ENCODE measurements at regions not wholly inside any gene's neighbourhood (a gene's known extent, or its start where the extent isn't known, plus 50 kb on each side); places are given as distances from the start of the nearest gene placed in this dataset.
A peak's percentile ranks its signal among the peaks of the same experiment; 100 is the strongest.
"Not testable (repeated sequence)": the region's sequence is repeated elsewhere in the genome, so short reads cannot be mapped to it uniquely, and the experiment has no call there.

DNA sequence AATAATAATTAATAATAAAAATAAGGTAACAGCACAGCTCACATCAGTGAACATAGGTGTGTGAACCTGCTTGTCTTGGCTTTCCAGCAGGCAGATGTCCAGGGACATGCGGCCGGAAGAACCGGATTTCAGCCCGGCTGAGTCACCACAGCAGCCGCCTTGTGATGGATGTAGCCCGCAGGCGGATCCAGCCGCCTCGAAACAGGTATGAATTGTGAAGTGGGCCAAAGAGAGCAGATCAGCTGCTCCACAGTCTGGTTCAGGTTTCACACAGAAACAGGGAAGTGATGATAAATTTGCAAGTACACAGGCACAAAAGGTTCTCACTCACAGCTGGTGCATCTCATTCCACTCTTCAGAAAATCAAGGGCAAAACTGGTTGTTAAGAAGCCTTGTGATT, 55.1 kb downstream of the ID4 start:
- Histone ChIP-seq H3K4me1 (ENCODE audit: low read depth) (no peaks in the 10 kb centered on the region), H3K9me3 (ENCODE audit: low read depth) (no peaks in the 10 kb centered on the region), H3K36me3 (no peaks in the 10 kb centered on the region), H3K27me3 (no peaks in the 10 kb centered on the region), H3K27ac (no peak overlapping the region), H3K4me3 (no peak overlapping the region)
- TF ChIP-seq, protein P1, sequence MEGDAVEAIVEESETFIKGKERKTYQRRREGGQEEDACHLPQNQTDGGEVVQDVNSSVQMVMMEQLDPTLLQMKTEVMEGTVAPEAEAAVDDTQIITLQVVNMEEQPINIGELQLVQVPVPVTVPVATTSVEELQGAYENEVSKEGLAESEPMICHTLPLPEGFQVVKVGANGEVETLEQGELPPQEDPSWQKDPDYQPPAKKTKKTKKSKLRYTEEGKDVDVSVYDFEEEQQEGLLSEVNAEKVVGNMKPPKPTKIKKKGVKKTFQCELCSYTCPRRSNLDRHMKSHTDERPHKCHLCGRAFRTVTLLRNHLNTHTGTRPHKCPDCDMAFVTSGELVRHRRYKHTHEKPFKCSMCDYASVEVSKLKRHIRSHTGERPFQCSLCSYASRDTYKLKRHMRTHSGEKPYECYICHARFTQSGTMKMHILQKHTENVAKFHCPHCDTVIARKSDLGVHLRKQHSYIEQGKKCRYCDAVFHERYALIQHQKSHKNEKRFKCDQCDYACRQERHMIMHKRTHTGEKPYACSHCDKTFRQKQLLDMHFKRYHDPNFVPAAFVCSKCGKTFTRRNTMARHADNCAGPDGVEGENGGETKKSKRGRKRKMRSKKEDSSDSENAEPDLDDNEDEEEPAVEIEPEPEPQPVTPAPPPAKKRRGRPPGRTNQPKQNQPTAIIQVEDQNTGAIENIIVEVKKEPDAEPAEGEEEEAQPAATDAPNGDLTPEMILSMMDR (IDR thresholded peaks at IDR 0.05; ENCODE audit: low read depth, low read length), result no peak
- no peak for DNase-seq (ENCODE audit: low read depth in 1 of 2, low spot score in 1 of 2)

DNA sequence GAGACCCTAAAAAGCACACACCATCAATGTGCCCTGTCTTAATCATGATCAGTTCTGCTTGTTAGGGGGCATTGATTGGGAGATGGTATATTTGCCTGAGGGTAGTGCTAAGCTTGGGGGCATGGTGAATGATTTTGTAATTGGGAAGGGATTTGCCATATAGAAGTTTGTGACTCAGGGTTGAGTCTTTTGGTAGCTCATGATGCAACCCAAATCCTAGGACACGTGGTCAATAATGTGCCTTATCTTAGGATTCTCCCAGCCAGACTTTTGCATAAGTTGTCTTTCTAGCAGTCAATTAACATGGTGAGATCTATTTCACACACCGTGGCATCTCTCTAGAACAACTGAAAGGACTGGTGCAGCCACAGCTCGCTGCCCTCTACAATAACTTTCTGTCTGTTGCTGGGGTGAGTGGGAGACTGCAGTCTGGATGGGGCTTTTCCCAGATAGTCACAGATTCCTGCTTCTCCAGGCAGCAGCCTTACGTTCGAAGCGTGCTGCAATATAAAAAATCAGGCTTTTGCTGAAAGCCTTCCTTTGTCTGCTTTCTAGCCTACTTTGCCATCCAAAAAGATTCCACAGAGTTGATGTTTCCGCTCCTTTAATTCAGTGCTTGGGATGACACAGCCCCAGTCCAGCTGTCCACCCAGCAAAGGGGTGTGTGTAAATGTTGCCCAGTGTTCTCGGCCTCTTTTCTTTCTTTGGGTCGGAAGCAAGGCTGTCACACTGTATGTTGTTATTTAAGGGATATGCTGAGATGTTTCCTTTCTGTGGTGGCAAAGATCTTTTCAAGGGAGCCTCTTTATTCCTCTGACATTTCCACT, 58.9 kb downstream of the ID4 start:
- Histone ChIP-seq H3K4me1 (ENCODE audit: low read depth) (no peaks in the 10 kb centered on the region), H3K27me3 (no peaks in the 10 kb centered on the region), H3K36me3 (no peaks in the 10 kb centered on the region), H3K9me3 (ENCODE audit: low read depth) (no peaks in the 10 kb centered on the region), H3K27ac (no peak overlapping the region), H3K4me3 (no peak overlapping the region)
- TF ChIP-seq, protein P1 (IDR thresholded peaks at IDR 0.05; ENCODE audit: low read depth, low read length), result no peak
- DNase-seq (ENCODE audit: low read depth in 1 of 2, low spot score in 1 of 2), result peak in 1 of 2 donors; percentile 17

DNA sequence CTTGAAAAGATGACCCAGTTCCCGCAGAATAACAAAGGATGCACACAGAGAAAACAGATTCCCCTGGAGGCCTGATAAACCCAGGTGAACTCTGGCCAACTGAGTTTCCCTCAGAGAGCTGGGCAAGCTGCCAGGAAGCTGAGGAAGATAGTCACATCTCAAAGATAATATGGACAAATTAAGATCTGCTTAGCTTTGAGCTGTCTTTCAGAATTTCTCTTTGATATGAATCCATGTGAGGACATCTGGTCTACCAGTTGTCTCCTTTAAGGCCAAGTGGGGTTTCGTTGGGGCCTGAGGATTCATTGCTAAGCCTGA, 59.5 kb downstream of the ID4 start:
- H3K36me3 ChIP-seq, result no peaks in the 10 kb centered on the region

DNA sequence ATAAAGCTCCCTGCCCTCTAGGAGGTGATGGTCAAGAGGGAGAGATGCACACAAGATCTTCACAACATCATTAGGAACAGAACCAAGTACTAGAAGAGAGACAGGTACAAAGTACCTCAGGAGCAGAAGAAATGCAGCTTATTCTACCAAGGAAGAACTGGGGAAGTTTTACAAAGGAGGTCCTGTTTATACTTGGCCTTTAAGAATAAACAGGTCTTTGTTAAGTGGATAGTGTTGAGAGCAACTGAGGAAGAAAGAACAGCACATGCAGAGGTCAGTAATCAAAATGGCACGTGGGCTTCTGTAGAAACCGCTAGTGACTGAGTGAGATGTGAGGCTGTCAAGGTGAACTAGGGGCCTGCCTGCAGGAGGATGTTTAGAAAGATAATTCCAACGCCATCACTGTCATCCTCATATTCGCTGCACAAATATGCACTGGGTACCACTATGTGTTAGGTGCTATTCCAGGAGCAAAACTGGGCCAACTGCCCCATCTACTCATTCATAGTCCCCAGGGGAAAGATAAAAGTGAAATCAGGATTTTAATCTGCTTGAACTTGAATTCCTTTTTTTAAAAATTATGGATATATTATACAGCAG, 61.1 kb downstream of the ID4 start:
- H3K9me3 ChIP-seq (ENCODE audit: low read depth), result no peaks in the 10 kb centered on the region
- no peak overlapping the region for H3K4me3 ChIP-seq
- TF ChIP-seq, protein P1 (IDR thresholded peaks at IDR 0.05; ENCODE audit: low read depth, low read length), result no peak
- H3K27me3 ChIP-seq, result no peaks in the 10 kb centered on the region
- H3K4me1 ChIP-seq (ENCODE audit: low read depth), result no peaks in the 10 kb centered on the region
- no peaks in the 10 kb centered on the region for H3K36me3 ChIP-seq
- no peak for DNase-seq (ENCODE audit: low read depth in 1 of 2, low spot score in 1 of 2)
- H3K27ac ChIP-seq, result no peak overlapping the region

More for the DNA sequence above, 59.5 kb downstream of the ID4 start:
- no peaks in the 10 kb centered on the region for H3K4me1 ChIP-seq (ENCODE audit: low read depth)
- no peaks in the 10 kb centered on the region for H3K27me3 ChIP-seq
- TF ChIP-seq, protein P1 (IDR thresholded peaks at IDR 0.05; ENCODE audit: low read depth, low read length), result no peak
- H3K4me3 ChIP-seq, result no peak overlapping the region
- no peaks in the 10 kb centered on the region for H3K9me3 ChIP-seq (ENCODE audit: low read depth)
- no peak overlapping the region for H3K27ac ChIP-seq
- DNase-seq (ENCODE audit: low read depth in 1 of 2, low spot score in 1 of 2), result no peak

DNA sequence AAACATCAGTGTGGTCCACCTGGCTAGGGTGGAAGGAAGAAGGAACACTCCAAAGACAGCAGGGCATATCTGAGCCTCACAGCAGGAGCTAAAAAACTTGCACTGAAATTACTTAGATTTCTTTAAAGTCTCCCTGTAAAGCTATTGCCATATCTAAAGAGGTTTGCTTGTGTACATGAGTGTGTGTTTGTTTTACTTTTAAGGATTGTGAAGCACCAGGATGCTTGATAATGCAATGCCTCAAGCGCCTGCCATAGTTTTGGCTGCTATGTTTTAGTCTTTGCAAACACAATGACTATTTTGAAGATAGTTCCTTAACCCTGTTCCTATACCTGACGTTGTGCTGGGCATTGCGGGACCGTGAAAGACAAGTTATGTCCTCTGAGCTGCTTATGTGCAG, 65.0 kb downstream of the ID4 start:
- no peaks in the 10 kb centered on the region for H3K27me3 ChIP-seq
- H3K4me1 ChIP-seq (ENCODE audit: low read depth), result no peaks in the 10 kb centered on the region
- H3K4me3 ChIP-seq, result no peak overlapping the region
- no peak overlapping the region for H3K27ac ChIP-seq
- H3K36me3 ChIP-seq, result no peaks in the 10 kb centered on the region
- TF ChIP-seq, protein P1 (IDR thresholded peaks at IDR 0.05; ENCODE audit: low read depth, low read length), result no peak
- no peaks in the 10 kb centered on the region for H3K9me3 ChIP-seq (ENCODE audit: low read depth)
- DNase-seq (ENCODE audit: low read depth in 1 of 2, low spot score in 1 of 2), result no peak

DNA sequence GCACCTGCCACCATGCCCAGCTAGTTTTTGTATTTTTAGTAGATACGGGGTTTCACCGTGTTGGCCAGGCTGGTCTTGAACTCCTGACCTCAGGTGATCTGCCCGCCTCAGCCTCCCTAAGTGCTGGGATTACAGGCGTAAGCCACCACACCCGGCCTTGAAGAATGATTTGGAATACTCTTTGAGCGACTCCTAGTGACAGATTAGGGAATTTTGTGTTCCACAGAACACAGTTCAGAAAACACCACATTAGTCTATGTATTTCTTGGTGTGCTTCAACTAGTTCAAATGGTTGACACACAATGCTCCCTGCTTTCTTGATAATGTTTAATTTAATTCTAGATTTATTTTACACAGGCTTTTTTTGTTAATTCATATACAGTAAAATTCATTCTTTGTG, 67.2 kb downstream of the ID4 start:
- H3K4me3 ChIP-seq; H3K27ac ChIP-seq; H3K36me3 ChIP-seq; H3K27me3 ChIP-seq; DNase-seq (ENCODE audit: low read depth in 1 of 2, low spot score in 1 of 2); H3K9me3 ChIP-seq (ENCODE audit: low read depth); H3K4me1 ChIP-seq (ENCODE audit: low read depth): not testable (repeated sequence)

All from cardiac muscle cell (in vitro differentiated cells and primary cell).